AML-193 (cell line): ENCODE measurements at regions not wholly inside any gene's neighbourhood (a gene's known extent, or its start where the extent isn't known, plus 50 kb on each side); places are given as distances from the start of the nearest gene placed in this dataset.

Experiments
- DNase-seq, 2 experiments: peaks; one replicate each; lab custom pipeline; 2025; lab: John Stamatoyannopoulos, UW

DNA sequence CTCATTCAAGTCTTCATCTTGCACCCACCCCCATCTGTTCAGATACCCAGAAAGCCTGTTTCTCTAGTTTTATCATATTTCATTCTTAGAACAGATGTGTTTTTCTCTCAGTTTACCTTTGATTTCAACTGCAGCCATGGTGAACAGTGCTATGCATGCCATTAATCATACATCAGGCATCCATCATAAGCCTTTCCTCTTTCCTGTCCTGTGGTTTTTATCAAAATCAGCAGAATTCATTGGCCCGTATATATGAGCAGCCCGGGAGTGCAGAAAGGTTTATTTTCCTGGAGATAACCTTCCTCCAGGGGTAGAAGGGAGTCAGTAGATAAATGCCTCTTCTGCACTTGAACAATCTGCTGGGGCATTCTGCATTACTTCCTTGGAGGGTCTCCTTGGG, 65.7 kb downstream of the IL21 start:
- no peak for DNase-seq

DNA sequence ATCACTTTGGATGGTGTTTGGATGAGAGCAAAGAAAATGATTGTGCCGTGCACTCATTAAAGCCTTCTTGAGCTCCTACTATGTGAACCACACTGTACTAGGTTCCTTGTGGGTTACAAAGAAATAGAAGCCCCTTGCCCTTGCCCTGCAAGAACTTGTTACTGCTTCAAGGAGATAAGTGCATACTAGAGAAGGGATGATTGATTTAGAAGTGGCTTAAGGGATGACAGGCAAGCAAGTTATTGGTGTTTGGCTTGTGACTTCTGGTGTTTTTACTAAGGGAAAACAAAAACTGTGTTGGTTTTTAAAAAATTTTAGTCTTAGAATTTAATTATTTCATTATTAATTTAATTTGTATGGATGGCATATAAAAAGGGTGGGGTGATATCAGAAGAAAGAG, 67.4 kb downstream of the IL21 start:
- DNase-seq, result no peak

DNA sequence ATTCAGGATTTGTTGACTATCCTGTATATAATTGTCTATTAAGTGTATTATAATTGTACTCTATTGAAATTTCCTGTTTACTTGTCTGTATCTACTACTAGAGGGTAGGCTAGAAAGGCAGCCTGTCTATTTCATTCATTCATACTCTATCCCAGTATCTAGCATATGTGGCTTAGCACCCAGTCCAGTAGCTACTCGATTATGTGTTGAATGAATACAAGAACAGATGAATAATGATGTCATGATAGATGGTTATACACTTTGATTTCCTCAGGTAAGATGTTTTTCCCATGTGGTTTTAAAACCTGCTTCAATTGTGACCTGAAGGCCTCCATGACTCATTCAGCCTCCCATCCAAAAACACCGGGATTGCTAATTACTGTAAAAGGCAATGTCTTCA, 68.0 kb downstream of the IL21 start:
- DNase-seq, result no peak

DNA sequence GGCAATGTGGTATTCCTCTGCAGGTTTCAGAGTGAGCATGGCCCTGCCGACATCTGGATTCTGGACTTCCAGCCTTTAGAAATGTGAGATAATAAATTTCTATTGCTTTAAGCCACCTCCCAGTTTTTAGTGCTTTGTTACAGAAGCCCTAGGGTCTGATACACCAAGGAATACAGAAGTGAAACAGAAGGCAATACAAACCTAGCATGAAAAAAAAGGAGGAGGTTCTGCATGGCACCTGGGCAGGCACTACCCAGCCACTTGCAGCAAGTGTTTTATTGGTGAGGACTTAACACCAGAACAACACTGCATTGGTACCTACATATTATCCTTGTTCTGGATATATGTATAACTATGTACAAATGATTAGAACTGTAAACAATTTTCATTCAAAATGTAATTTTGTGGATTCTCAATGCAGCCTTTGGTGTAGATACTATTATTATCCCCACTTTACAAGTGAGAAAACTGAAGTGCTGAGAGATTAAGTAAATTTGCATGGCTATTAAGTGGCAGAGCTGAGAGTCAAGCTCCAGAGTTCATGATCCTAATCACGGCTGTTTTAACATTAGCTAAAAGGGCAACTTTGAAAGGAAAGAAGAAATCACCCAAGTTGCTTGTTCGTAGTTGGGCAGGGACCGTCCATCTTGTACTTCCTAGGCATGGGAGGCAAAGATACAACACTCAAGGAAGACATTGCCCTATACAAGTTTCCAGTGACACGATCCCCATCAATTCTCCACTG, 71.8 kb downstream of the IL21 start:
- no peak for DNase-seq

DNA sequence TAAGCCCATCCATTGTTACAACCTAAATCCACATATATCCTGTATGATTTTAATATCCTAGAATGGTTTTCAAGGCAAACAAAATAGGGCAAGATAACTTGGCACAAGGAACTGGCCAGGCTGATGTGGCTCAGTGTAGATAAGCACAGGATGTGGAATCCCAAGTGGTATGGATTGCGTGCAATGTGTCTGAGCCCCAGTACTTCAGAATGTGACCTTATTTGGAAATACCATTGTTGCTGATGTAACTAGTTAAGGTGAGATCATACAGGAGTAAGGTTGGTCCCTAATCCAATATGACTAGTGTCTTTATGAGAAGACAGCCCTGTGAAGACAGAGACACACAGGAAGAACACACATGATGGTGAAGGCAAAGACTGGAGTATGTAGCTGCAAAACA, 72.4 kb downstream of the IL21 start:
- DNase-seq, result no peak

DNA sequence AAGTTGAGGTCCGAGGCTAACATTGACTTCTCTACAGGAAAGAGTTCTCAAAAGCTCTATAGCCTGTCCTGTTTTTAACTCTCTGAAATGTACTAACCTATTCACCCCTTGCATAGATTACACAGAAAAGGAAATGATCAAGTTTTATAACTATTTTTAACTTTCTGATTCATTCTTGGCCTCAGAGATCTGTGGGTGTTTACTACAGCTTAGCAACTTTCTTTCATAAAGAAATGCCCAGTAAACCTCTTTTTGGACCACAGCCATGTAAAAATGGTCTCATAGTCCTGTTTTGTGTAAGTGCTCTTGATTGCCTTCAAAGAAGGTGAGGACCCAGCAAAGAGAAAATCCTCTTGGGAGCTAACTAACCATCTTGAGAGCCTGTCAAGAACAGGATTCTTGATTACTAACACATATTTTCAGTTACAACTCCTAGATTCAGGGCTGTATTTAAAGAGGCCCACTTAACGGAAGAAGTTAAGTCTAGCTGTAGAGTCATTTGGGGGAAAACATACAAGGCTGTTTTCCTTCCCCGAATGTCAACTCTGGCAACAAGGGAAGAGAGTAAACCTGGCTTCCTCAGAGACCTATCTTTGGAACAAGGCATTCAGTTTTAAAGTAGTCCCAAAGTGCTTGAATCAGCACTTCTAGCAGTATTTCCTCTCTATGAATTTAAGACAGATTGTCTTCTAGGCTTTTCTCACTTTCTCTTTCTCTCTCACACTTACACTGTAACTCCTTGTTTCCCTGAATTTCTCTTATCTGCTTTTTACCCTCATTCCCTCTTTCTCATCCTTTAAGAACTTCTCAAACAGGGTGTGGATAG, 78.2 kb downstream of the IL21 start:
- DNase-seq, result no peak

DNA sequence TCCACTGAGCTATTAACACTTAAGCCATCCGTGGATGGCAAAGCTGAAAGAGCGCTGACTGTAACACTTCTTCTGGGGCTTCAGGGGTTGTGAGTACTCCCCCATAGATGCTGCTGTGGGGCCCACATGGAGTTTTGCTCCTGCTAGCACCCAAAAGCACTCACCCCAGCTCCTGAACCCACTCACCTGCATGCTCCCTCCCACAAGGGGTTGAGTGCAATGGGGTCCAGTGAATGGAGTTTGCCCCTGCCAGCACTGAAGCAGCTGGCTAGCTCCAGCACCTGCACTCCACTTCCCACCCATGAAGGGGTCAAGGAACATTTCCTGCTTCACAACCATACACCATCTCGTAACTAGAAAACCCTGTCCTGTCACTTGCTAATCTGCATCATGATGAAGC, 78.9 kb downstream of the IL21 start:
- no peak for DNase-seq

DNA sequence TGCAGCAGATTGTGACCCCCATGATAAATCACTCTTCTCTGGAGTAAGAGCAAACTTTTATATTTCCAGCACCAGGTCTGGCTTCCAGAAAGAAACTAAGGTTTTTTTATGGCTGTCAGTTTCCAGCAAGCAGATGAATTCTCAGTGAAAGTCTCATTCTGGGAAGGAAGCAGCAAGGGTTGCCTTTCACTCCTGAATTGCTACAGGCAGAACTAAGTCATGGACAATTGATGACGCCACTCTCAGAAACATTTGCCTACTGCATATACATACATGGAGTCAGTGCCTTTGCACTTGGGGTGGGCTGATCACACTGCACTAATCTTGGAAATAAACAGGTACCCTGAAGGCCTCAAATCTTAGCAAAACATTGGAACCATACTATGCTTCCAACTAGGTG, 80.0 kb downstream of the IL21 start:
- no peak for DNase-seq

DNA sequence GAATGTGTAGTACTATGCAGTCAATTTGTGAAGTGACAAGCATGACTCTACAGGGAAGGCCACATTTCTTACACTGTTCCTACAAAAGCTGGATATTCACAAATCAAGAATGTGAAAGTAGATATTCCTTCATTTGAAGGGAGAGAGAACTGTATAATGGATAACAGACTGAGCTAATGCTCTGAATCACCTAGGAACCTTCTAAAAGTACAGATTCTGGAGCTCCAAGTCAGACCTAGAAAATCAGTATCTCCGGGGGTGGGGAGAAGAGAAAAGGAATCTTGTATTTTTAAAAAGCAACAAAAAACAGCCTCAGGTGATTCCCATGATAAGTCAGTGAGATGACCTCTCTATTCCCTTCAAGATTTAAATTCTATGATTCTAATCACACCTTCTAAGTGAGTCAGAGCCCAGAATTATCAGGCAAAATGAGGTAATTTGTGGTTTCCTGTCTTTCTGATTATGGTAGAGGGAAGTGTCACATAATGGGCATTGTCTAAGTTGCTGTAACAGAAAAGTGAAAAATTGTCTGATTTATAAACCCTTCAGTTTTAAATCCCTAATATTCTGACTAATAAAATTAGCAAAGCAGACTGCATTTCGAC, 80.9 kb downstream of the IL21 start:
- peak; percentile 8 to 24 for DNase-seq

DNA sequence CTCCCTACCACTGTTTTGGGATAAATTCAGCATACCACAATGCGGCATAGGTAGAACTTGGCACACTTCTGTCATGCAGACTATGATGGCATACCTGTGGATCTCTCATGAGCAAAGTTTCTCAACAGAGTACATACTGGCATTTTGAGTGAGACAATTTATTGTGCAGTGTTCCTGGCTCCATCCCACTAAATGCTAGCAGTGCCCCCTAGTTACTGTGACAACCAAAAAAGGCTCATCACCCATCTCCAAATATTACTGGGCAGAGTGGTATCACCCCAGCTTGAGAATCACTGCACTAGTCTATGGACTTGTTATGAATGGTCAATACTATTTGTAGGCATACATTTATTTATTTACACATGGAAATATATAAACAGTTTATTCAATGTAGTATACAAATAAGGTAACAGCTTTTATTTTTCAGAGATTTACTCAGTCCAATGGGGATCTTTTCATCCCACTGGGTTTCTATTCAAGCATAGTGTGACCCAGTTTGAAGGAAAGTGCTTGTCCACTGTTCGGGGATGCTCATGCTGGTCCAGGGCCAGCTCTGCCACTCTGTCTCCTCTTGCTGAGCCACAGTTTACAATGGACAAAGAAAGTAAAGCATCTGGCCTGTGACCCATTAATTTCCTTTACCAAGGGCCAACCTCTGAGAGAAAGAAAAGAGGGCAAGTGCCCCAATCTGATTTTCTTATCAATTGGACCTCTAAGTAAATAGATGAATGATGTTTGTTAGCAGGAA, 81.0 kb upstream of the IL2 start:
- no peak for DNase-seq

DNA sequence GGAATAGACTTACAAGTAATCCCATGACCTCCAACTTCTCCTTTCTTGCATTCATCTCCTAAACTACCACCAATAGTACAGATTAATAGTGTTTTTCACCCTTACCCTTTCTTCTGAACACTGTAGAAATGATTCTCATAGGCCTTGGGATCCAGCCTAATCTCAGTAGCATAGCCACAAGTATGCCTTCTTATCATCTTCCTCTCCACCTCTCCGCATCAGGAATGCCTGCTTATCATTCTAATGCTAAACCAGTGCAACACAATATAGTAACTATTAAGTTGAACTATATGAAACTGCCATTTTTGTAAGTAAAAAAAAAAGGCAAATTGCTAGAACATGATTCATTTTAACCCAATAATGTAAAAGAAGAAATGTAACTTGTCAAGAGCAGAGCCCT, 79.5 kb upstream of the IL2 start:
- no peak for DNase-seq

DNA sequence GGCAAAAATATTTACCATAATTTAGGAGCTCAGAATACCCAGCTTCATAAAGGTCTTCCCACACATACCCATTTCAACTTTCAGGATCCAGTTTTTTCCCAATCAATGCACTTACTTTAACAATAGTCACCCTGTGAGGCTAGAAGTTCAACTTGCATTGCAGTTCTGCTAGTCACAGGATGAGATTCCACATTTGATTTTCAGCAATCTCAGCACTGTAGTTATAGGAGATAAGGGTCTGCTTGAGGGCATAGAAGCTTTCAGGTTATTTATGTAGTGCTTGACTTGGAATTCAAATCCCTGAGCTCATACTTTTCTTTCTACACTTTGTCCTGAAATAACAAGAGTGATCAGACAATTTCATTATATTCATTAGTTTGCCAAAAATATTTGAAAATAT, 78.3 kb upstream of the IL2 start:
- no peak for DNase-seq

DNA sequence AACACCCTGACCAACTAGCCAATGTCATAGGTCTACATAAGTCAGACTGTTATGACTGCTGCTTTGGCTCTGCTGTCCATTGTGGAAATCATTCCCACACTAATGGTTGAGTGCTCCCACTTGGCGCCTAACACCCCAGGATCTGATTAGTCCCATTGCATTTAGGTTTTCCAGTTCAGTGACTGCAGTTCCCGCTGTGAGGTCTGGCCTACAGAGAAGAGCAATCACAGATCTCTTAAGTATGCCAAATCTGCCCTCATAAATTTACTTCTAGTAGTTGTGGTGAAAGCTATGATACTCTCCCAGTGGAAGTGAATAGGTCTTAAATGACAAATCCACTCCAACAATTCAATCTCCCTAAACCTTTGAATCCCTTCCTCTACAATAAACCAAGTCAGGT, 77.3 kb upstream of the IL2 start:
- no peak for DNase-seq

DNA sequence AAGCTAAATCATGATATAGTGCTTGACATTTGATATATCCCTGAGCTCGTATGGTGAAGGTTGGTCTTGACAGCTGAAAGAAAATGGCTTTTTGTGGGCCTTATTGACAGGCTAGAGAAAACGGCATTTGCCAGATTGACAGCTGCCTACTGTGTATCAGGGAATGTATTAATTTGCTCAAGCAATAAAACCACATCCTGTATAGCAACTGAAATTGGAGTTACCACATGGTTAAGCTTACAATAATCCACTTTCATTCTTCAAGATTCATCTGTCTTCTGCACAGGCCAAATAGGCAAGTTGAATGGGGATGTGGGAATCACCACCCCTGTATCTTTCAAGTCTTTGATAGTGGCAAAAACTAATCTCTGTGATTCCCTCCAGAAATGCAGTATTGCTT, 76.2 kb upstream of the IL2 start:
- no peak for DNase-seq

DNA sequence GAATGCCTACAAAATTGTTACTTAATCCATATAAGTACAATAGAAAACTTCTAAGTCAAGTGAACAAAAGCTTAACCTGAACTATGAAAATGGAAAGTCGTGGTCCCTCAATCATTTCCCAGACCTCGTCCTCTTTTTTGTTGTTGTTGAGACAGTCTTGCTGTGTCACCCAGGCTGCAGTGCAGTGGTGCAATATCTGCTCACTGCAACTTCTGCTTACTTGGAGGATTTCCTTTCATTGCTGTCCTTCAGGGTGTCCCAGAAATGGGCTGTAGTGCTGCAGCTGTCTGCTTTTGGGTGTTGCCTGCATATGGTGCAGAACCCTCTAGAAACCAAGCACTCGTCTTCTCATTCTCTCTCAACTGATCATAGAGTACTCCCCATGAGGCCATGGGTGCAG, 75.0 kb upstream of the IL2 start:
- peak; percentile 16 to 25 for DNase-seq

DNA sequence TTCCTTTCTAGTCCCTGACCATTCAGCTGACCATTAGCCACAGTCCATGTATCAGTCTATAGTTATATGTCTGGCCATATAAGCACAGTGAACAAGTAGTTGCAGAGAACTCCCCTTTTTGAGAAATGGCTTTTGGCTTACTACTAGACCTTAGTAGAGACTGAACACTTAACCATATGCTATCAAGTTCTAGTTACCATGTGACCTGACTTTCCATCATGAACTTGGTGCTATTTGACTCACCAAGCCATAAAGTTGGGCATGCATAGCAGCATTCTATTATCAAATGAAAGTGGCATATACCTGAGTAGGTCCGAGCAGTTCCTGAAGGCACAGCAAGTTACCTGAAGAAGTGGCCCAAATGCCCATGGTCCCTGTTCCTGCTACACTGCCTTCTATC, 74.5 kb upstream of the IL2 start:
- no peak for DNase-seq

DNA sequence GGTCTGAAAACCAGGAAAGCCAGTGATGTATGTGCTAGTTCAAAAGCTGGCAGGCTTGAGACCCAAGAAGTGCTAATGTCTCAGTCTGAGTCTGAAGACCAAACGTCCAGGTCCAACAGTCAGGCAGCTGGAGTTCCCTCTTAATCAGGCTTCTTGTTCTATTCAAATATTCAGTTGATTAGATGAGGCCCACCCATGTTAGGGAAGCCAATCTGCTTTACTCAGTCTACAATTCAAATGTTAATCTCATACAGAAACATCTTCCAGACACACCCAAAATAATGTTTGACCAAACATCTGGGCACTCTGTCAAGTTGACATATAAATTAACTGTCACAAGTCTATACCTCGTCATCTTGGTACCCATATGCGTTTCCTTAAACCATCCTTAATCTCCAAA, 72.4 kb upstream of the IL2 start:
- DNase-seq, result no peak

DNA sequence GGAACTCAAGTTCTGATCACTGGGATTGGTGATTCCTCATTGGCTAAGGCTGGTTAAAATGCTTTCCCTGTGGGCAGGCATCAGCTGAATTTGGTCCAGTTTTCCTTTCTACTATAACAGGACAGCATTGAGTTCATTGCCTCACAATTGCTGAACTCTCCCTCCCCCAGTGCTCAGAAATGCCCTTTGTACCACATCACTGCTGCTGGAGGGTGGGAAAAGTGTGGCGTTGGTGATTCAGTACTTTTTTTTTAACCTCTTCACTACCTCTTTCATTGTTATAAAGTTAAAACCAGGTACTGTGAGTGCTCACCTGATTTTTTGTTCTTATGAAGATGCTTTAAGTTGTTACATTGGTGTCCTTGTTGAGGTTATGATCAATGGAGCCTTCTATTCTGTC, 69.3 kb upstream of the IL2 start:
- no peak for DNase-seq

DNA sequence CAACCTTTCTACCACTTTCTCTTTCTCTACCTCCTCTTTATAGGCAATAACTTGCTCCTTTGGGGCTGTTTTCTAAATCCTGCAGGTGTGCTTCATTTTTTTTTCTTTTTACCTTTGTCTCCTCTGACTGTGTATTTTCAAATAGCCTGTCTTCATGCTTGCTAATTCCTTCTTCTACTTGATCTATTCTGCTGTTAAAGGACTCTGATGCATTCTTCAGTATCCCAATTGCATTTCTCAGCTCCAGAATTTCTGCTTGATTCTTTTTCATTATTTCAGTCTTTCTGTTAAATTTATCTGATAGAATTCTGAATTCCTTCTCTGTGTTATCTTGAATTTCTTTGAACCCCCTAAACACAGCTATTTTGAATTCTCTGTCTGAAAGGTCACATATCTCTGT, 67.7 kb upstream of the IL2 start:
- DNase-seq, result no peak

DNA sequence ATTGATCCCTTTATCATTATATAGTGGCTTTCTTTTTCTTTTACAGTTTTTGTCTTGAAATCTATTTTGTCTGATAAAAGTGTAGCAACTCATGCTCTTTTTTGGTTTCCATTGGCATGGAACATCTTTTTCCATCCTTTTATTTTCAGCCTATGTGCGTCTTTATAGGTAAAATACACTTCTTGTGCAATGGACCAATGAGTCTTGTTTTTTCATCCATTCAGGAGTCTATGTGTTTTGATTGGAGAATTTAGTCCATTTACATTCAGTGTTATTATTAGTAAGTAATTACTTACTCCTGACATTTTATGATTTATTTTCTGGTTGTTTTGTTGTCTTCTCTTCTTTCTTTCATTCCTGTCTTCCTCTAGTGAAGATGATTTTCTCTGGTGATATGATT, 66.4 kb upstream of the IL2 start:
- no peak for DNase-seq

DNA sequence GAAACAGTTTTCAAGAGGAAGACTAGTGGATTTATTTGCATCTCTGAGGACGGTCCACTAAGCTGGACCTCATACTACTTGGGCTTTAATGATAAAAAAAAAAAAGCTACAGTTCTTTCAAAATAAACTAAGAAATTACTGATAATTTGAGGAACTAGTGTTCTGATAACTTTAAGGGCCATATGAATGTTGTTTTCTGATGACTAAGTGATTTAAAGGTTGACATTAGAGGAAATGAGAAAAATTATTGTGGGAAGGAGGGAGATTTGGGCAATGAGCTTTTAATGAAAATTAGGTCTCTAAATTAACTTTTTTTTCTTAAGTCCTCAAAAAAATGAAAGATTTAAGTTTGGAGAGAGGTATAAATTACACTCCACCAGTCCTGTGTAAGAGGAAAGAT, 60.8 kb upstream of the IL2 start:
- DNase-seq, result no peak

DNA sequence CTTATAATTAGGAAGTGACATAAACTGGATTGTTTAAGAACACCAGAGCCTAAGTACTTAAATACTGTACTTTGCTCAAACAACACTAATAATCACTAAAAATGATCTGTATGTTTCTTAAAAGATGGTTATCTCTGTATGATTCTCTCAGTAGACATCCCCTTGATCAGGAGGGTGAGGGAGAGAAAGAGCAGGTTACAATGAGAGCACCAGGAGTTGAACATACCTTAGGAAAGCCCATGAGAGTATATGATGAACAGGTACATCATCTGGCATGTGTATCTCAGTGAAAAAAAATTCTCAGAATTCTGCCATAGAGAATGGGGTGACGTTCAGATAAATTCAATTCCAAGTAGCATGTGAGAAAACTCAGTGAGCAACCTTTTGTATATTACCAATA, 59.9 kb upstream of the IL2 start:
- no peak for DNase-seq

DNA sequence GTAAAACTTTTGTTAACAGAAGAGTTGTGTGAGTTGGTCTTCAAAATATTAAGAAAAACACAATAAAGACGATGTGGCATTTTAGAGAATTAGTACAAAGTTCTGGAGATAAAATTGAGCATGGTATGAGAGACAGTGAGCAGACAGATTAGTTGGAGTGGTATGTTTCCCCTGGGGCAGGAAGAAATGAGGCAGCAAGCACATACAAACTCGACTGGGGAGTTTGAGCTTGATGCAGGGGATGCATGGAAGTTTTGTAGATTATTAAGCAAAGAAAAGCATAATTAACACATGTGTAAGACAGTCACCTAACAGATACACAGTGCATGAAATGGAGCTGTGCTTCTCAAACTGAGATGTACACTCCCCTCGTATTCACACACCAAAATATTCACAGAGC, 58.1 kb upstream of the IL2 start:
- no peak for DNase-seq
